22Rv1 (cell line): ENCODE measurements at regions not wholly inside any gene's neighbourhood (a gene's known extent, or its start where the extent isn't known, plus 50 kb on each side); places are given as distances from the start of the nearest gene placed in this dataset.

ENCODE experiments used
- CTCF ChIP-seq: fragments of 450-650 bp; IDR thresholded peaks from 2 replicates; pipeline ENCODE4 v1.5.1; 2017; ENCODE audit warnings: mild to moderate bottlenecking
- ZFX ChIP-seq: fragments of 450-650 bp; IDR thresholded peaks from 2 replicates; pipeline ENCODE4 v1.6.1; 2017; ENCODE audit warnings: antibody characterized with exemption, borderline replicate concordance

- TF ChIP-seq CTCF (no peak), ZFX (no peak)
Measured at GRCh38 chr2:145653553-145653952, 1133.6 kb upstream of the ZEB2 start.
